ENCODE measurements at regions not wholly inside any gene's neighbourhood (a gene's known extent, or its start where the extent isn't known, plus 50 kb on each side); places are given as distances from the start of the nearest gene placed in this dataset.

- no peak for DNase-seq
These were observed 62.4 kb upstream of the GDF10 start for GRCh38 chr10:47237316-47238260.

GRCh38 chr10:47238331-47239095 is 61.5 kb upstream of the GDF10 start:
- DNase-seq: no peak

DNA sequence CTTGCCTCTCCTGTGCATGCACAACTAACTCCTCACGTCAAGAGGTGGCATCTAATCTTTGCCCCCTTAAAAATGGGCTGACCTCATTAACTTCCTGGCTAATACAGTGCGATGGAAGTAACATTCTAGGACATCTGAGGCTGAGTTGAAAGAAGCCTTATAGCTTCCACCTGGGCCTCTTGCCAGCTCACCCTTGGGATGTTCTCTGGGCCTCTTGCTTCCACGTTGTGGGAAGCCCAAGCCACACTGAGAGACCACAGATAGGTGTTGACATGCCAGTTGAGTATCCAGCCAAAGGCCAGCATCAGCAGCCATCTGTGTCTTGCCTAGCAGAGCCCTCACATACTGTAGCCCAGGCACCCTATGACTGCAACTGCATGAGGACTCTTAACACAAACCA is 60.8 kb upstream of the GDF10 start:
- DNase-seq: no peak

DNA sequence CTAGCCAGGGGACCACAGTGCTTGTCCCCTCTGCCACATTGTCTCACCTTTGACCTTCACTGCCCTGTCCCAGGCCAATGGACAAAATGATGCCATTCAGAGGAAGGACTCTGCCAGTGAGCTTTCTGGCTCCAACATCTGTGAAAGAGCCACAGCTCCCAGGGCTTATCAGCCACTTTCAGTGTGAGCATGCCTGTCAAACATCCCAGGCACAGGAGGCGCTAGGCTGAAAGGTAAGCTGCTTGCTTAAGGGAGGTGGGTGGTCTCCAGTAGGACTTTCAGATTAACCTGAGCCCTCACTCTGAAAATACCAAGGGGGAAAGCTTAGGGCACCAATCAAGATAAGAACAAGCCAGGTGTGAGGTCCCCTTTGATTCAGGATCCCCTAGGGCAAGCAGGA is 59.8 kb upstream of the GDF10 start:
- no peak for DNase-seq

GRCh38 chr10:47241256-47241655 is 58.7 kb upstream of the GDF10 start:
- no peak for DNase-seq

DNA sequence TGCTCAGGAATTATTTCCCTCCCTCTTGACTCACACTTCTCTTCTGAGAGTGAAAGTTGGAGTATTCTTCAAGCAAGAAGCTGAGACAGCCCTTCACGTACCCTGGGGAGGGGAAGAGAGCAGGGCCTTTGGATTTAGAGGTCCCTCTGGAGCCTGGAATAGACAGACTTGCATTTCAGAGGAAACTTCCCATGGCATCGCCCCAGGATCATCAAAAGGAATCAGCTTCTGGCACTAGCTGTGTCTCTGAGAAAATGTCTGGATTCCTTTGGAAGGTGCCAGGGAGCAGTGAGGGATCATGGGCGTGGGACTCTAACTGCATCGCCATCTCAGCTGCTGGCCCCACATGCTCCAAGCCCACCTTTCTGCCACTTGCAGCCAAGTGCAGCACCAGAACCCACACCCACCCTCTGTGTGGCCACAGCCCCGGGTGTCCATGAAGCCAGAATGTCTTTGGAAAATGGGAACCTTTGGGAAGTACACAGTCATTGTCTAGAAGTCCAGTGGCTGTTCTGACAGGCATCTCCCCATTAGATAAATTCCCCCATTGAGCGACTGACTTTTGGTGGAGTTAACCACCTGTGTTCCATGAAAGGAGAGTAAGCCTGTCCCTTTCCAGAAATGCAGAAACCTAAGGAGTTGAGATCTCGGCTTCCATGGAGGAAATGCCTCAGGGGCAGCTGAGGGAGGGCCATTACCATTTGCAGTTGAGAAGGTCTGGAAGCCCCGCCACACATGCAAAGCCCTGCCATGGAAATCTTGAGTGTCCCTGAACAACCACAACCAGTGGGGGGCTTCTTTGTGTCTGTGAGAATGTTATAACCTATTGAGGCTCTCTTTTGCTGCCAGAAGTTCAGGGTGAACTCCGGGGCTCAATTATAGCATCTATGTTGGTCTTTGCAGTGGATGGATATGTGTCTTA is 57.8 kb upstream of the GDF10 start:
- no peak for DNase-seq

GRCh38 chr10:47243356-47243755 is 56.6 kb upstream of the GDF10 start:
- no peak for DNase-seq

GRCh38 chr10:47243791-47244190 is 56.2 kb upstream of the GDF10 start:
- DNase-seq: no peak

DNA sequence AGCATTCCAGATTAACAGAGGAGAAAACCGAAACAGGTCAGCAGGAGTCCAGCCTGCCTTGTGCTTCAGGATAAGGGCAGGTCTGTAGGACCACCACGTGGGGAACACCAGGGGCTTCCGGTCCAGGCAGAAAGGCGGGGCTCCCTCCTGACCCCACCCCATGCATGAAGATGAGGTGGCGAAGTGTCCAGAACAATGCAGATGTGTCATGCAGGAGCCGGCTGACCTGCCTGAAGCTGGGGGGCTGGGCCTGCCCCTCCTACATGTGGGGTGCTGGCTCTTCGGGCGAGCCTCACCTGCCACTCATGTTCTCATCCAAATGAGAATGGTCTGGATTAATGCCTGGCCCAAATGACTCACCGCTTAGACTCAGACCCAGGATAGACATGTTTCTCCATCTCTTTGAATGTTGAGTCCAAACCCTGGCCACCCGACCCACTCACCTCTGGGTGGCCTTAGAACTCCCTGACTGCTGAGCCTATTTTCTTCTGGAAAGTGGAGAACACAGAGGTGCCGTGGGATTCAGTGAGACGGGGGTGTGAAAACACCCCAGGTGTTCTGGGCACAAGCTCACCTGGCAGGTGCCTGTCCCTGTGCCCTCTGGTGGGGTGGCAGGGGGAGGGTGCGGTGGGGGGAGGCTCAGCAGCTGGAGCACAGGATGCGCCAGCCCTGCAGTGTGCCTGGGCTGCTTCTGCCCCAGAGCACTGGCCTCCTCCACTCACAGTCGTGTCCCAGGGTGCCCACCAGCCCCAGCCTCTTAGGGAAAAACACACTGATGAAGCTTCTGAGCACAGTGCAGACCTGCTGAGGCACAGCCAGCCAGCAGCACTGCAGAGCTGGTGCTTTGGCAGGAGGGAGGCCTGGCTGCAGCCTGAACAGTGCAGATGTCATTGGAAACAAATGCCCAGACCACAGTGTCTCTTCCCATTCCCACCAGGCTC is 55.2 kb upstream of the GDF10 start:
- no peak for DNase-seq

GRCh38 chr10:47245731-47246350 is 54.2 kb upstream of the GDF10 start:
- no peak for DNase-seq

DNA sequence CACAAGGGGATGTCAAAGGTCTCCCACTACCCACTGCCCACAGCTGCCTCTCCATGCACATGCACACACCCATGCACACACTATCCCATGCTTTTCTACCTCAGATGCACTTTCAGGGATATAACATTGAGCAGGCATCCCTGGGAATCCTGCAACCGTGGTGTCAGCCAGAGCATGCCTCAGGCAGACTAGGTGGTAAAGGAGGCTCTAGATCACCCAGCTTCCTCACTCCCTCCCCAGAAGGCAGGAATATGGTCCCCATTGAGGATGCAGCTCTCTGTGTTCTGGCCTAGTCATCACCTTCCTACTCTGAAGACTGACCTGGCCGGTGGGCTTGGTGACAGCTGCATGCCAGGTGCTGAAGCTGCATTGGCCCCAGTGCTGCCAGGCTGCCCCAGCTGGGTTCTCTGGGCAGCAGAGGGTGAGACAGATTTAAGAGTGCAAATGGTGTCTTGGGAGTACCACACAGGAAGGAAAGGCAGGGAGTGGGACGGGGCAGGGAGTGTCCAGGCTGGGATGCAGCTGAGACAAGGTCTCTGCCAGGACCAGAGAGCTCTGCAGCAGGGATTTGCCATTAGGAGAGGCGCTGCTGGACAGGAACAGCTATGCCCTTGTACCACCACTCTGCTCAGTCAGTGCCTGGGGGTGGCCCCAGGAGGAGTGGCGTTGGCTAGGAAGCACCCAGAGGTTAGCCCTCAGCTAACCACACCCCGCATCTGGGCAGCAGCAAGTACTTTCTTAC is 53.4 kb upstream of the GDF10 start:
- DNase-seq: no peak

DNA sequence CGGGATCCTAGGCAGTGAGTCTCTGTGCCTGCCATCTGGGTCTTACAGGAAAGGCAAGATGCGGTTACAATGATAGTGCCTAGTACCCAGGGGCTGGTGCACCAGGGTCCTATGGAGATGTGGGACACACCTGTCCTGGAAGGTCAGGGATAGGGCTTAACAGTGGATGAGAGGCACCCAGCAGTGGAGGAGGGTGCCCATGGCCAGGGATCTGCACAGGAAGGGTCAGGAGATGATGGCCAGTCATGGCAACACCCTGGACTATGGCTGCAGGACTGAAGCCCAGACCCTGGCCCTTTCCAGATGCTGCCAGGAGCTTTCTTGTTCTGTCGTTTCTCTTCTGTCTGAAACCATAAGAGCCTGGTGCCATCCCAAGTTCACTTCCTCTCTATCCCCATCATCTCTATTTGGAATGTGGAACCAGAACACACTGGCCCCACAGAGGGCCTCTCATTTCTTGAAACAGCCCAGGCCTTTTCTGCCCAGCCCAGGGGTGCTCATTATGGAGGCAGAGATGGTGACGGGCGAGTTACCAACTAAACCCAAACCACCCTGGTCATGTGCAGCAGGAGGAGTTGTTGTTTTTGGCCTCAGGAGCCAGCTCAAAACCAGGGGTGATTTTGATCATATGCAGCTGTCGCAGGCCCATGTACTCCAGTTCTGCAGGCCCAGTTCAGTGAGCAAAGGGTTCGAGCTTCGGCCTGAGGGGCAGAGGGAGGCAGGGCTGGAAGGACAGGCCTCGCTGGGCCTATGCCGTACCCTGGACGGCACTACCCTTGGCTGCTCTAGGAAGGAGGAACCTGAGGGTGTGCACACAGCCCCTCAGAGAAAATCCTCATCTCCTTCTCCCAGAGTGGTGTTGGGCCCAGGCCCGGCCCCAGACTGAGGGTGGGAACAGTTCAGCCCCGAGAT is 52.6 kb upstream of the GDF10 start:
- no peak for DNase-seq

GRCh38 chr10:47248386-47249090 is 51.5 kb upstream of the GDF10 start:
- no peak for DNase-seq

GRCh38 chr10:47249881-47250280 is 50.1 kb upstream of the GDF10 start:
- no peak for DNase-seq

Data from hippocampal formation (tissue), 2 donors.